ENCODE measurements at regions not wholly inside any gene's neighbourhood (a gene's known extent, or its start where the extent isn't known, plus 50 kb on each side); places are given as distances from the start of the nearest gene placed in this dataset.
A peak's percentile ranks its signal among the peaks of the same experiment; 100 is the strongest.

GRCh38 chrY:15360471-15360870 lies 836.1 kb downstream of the NLGN4Y start:
- no peaks in the 10 kb centered on the region for H3K36me3 ChIP-seq (ENCODE audit: control insufficient read depth, insufficient read depth, low read length)
- H3K4me2 ChIP-seq (ENCODE audit: extremely low read depth, insufficient read depth, low read length), result no peak overlapping the region
- no peak for DNase-seq (ENCODE audit: low read depth in 2 of 2)
- no peak overlapping the region for H3K27ac ChIP-seq (ENCODE audit: insufficient read depth, low read length)
- no peaks in the 10 kb centered on the region for H4K20me1 ChIP-seq (ENCODE audit: control insufficient read depth, extremely low read depth, insufficient read depth, low read length)
- H3K4me1 ChIP-seq (ENCODE audit: control insufficient read depth, extremely low read depth, insufficient read depth, low read length), result no peaks in the 10 kb centered on the region
- H3K27me3 ChIP-seq (ENCODE audit: control insufficient read depth, insufficient read depth, low read length), result no peaks in the 10 kb centered on the region
- H3K9me3 ChIP-seq (ENCODE audit: control insufficient read depth, insufficient read depth, low read depth, low read length), result no peaks in the 10 kb centered on the region
- no peak overlapping the region for H3K4me3 ChIP-seq (replicated peaks in 1 of 4; ENCODE audit: control extremely low read depth in 1 of 4, insufficient read depth in 1 of 4, low read depth in 3 of 4, low read length in 4 of 4)
- TF ChIP-seq, protein P1, sequence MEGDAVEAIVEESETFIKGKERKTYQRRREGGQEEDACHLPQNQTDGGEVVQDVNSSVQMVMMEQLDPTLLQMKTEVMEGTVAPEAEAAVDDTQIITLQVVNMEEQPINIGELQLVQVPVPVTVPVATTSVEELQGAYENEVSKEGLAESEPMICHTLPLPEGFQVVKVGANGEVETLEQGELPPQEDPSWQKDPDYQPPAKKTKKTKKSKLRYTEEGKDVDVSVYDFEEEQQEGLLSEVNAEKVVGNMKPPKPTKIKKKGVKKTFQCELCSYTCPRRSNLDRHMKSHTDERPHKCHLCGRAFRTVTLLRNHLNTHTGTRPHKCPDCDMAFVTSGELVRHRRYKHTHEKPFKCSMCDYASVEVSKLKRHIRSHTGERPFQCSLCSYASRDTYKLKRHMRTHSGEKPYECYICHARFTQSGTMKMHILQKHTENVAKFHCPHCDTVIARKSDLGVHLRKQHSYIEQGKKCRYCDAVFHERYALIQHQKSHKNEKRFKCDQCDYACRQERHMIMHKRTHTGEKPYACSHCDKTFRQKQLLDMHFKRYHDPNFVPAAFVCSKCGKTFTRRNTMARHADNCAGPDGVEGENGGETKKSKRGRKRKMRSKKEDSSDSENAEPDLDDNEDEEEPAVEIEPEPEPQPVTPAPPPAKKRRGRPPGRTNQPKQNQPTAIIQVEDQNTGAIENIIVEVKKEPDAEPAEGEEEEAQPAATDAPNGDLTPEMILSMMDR (conservative IDR thresholded peaks at IDR 0.05 in 1 of 2, IDR thresholded peaks at IDR 0.05 in 1 of 2; ENCODE audit: low read depth in 1 of 2, low read length in 2 of 2), result peak in 1 of 2 donors; percentile 7
- TF ChIP-seq EZH2 (IDR thresholded peaks at IDR 0.05; ENCODE audit: low read length, missing control alignments), result no peak
- H3K9ac ChIP-seq (ENCODE audit: insufficient read depth, low read length), result no peak overlapping the region
- H2AFZ ChIP-seq (ENCODE audit: low read length), result no peak overlapping the region
- no peaks in the 10 kb centered on the region for H3K79me2 ChIP-seq (ENCODE audit: control insufficient read depth, insufficient read depth, low read length)

GRCh38 chrY:15364996-15365395 lies 840.7 kb downstream of the NLGN4Y start:
- no peak overlapping the region for H3K27ac ChIP-seq (ENCODE audit: insufficient read depth, low read length)

GRCh38 chrY:15368786-15369185 lies 844.5 kb downstream of the NLGN4Y start:
- no peaks in the 10 kb centered on the region for H3K27me3 ChIP-seq (ENCODE audit: control insufficient read depth, insufficient read depth, low read length)
- H3K9ac ChIP-seq (ENCODE audit: insufficient read depth, low read length), result no peak overlapping the region
- H3K79me2 ChIP-seq (ENCODE audit: control insufficient read depth, insufficient read depth, low read length), result no peaks in the 10 kb centered on the region
- H2AFZ ChIP-seq (ENCODE audit: low read length), result no peak overlapping the region
- H3K36me3 ChIP-seq (ENCODE audit: control insufficient read depth, insufficient read depth, low read length), result no peaks in the 10 kb centered on the region
- TF ChIP-seq, protein P1 (conservative IDR thresholded peaks at IDR 0.05 in 1 of 2, IDR thresholded peaks at IDR 0.05 in 1 of 2; ENCODE audit: low read depth in 1 of 2, low read length in 2 of 2), result no peak
- TF ChIP-seq EZH2 (IDR thresholded peaks at IDR 0.05; ENCODE audit: low read length, missing control alignments), result no peak
- no peak overlapping the region for H3K4me3 ChIP-seq (replicated peaks in 1 of 4; ENCODE audit: control extremely low read depth in 1 of 4, insufficient read depth in 1 of 4, low read depth in 3 of 4, low read length in 4 of 4)
- H3K4me1 ChIP-seq (ENCODE audit: control insufficient read depth, extremely low read depth, insufficient read depth, low read length), result no peaks in the 10 kb centered on the region
- H3K27ac ChIP-seq (ENCODE audit: insufficient read depth, low read length), result no peak overlapping the region
- no peak overlapping the region for H3K4me2 ChIP-seq (ENCODE audit: extremely low read depth, insufficient read depth, low read length)
- no peaks in the 10 kb centered on the region for H4K20me1 ChIP-seq (ENCODE audit: control insufficient read depth, extremely low read depth, insufficient read depth, low read length)
- DNase-seq (ENCODE audit: low read depth in 2 of 2), result no peak
- H3K9me3 ChIP-seq (ENCODE audit: control insufficient read depth, insufficient read depth, low read depth, low read length), result no peaks in the 10 kb centered on the region

More at GRCh38 chrY:15364996-15365395, 840.7 kb downstream of the NLGN4Y start:
- Histone ChIP-seq H3K4me2 (ENCODE audit: extremely low read depth, insufficient read depth, low read length) (no peak overlapping the region), H3K36me3 (ENCODE audit: control insufficient read depth, insufficient read depth, low read length) (no peaks in the 10 kb centered on the region), H4K20me1 (ENCODE audit: control insufficient read depth, extremely low read depth, insufficient read depth, low read length) (no peaks in the 10 kb centered on the region), H3K79me2 (ENCODE audit: control insufficient read depth, insufficient read depth, low read length) (no peaks in the 10 kb centered on the region), H3K4me3 (replicated peaks in 1 of 4; ENCODE audit: control extremely low read depth in 1 of 4, insufficient read depth in 1 of 4, low read depth in 3 of 4, low read length in 4 of 4) (no peak overlapping the region), H3K9me3 (ENCODE audit: control insufficient read depth, insufficient read depth, low read depth, low read length) (no peaks in the 10 kb centered on the region), H3K4me1 (ENCODE audit: control insufficient read depth, extremely low read depth, insufficient read depth, low read length) (no peaks in the 10 kb centered on the region), H2AFZ (ENCODE audit: low read length) (no peak overlapping the region), H3K27me3 (ENCODE audit: control insufficient read depth, insufficient read depth, low read length) (no peaks in the 10 kb centered on the region), H3K9ac (ENCODE audit: insufficient read depth, low read length) (no peak overlapping the region)
- DNase-seq (ENCODE audit: low read depth in 2 of 2), result no peak
- TF ChIP-seq, protein P1 (conservative IDR thresholded peaks at IDR 0.05 in 1 of 2, IDR thresholded peaks at IDR 0.05 in 1 of 2; ENCODE audit: low read depth in 1 of 2, low read length in 2 of 2), result no peak
- no peak for TF ChIP-seq EZH2 (IDR thresholded peaks at IDR 0.05; ENCODE audit: low read length, missing control alignments)
